Progenitor cell of endocrine pancreas (in vitro differentiated cells): ENCODE measurements at regions not wholly inside any gene's neighbourhood (a gene's known extent, or its start where the extent isn't known, plus 50 kb on each side); places are given as distances from the start of the nearest gene placed in this dataset.
"Not testable (repeated sequence)": the region's sequence is repeated elsewhere in the genome, so short reads cannot be mapped to it uniquely, and the experiment has no call there.

ENCODE experiments used
- DNase-seq: peaks from one replicate; pipeline ENCODE4 v3.0.0; 2021; ENCODE audit warnings: low spot score; ENCODE audit not compliant: unreplicated experiment
- H3K27ac Mint-ChIP-seq: 2 replicates; pipeline ENCODE4 v1.8.0; 2021; ENCODE audit warnings: mild to moderate bottlenecking, moderate library complexity, mixed read lengths
- H3K27me3 Mint-ChIP-seq: 2 replicates; pipeline ENCODE4 v1.8.0; 2021; ENCODE audit warnings: mixed read lengths
- H3K36me3 Mint-ChIP-seq: 2 replicates; pipeline ENCODE4 v1.8.0; 2022; ENCODE audit warnings: mixed read lengths; ENCODE audit not compliant: insufficient read depth
- H3K4me1 Mint-ChIP-seq: 2 replicates; pipeline ENCODE4 v1.8.0; 2021; ENCODE audit warnings: low read depth, mixed read lengths
- H3K4me3 Mint-ChIP-seq: 2 replicates; pipeline ENCODE4 v1.8.0; 2021; ENCODE audit warnings: low read depth, mild to moderate bottlenecking, moderate library complexity, mixed read lengths
- H3K9me3 Mint-ChIP-seq: 2 replicates; pipeline ENCODE4 v1.8.0; 2021; ENCODE audit warnings: low read depth, mixed read lengths
- TF ChIP-seq, protein P1 (sequence below): fragments of 200-600 bp; sonication (generic); IDR thresholded peaks from one replicate; pipeline ENCODE4 v1.5.0; 2021; ENCODE audit warnings: antibody characterized with exemption, mild to moderate bottlenecking; ENCODE audit not compliant: unreplicated experiment

DNA sequence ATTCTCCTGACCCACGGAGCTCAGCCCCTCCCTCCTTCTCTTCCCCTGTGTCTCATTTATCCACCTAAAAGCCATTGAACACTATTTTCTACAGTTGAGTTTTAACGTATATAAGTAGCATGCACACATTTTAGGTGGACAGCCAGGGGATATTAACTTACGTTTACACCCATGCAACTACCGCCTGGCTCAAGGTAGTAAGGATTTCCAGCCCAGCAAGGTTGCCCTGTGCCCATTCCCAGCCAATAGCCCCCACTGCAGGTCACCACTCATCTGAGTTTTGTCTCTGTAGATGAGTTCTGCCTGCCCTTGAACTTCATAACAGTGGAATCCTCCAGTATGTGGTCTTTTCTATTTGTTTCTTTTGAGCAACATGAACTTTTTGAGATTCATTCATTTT lies 65.4 kb downstream of the SMIM38 start:
- Mint-ChIP-seq H3K4me1 (peaks cover 8% of the 10 kb centered on the region), H3K27me3 (peaks cover 2% of the 10 kb centered on the region), H3K4me3 (no peak overlapping the region), H3K36me3 (no peaks in the 10 kb centered on the region), H3K9me3 (peaks cover 8% of the 10 kb centered on the region), H3K27ac (no peak overlapping the region)
- no peak for DNase-seq
- TF ChIP-seq, protein P1, sequence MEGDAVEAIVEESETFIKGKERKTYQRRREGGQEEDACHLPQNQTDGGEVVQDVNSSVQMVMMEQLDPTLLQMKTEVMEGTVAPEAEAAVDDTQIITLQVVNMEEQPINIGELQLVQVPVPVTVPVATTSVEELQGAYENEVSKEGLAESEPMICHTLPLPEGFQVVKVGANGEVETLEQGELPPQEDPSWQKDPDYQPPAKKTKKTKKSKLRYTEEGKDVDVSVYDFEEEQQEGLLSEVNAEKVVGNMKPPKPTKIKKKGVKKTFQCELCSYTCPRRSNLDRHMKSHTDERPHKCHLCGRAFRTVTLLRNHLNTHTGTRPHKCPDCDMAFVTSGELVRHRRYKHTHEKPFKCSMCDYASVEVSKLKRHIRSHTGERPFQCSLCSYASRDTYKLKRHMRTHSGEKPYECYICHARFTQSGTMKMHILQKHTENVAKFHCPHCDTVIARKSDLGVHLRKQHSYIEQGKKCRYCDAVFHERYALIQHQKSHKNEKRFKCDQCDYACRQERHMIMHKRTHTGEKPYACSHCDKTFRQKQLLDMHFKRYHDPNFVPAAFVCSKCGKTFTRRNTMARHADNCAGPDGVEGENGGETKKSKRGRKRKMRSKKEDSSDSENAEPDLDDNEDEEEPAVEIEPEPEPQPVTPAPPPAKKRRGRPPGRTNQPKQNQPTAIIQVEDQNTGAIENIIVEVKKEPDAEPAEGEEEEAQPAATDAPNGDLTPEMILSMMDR: no peak

DNA sequence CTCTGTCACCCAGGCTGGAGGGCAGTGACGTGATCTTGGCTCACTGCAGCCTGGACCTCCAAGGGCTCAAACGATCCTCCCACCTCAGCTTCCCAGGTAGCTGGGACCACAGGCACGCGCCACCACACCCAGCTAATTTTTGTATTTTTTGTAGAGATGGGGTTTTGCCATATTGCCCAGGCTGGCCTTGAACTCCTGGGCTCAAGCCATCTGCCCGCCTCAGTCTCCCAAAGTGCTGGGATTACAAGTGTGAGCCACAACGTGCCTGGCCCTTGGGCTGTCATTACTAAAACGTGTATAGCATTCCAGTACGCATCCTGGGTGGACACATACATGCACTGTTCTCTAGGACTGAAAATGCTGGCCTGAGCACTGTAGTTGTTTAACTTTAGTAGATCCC lies 65.9 kb downstream of the SMIM38 start:
- not testable (repeated sequence) for H3K27ac Mint-ChIP-seq, H3K9me3 Mint-ChIP-seq, H3K27me3 Mint-ChIP-seq, DNase-seq, H3K4me1 Mint-ChIP-seq, H3K4me3 Mint-ChIP-seq, H3K36me3 Mint-ChIP-seq

DNA sequence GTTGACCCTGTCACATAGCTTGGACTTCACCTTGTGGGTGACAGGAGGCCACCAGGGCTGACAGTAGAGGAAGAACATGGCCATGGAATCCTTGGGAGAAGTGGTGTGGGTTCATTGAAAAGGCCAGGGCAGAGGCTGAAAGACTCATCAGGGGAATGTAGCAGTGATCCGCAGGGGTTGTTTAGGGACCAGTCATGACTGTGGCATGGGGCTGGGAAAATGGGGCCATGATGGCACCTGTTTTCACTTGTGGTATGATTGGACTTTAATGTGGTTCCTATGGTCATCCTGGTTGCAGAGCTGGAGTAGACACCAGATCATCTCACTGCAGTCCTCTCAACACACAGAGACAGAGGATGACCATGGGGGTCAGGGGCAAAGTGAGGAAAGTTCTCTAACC lies 66.7 kb upstream of the MYEOV start:
- H3K27ac Mint-ChIP-seq: no peak overlapping the region
- no peaks in the 10 kb centered on the region for H3K27me3 Mint-ChIP-seq
- no peak for DNase-seq
- peaks cover 7% of the 10 kb centered on the region for H3K4me1 Mint-ChIP-seq
- H3K36me3 Mint-ChIP-seq: no peaks in the 10 kb centered on the region
- peaks cover 8% of the 10 kb centered on the region for H3K9me3 Mint-ChIP-seq
- TF ChIP-seq, protein P1: no peak
- H3K4me3 Mint-ChIP-seq: no peak overlapping the region

DNA sequence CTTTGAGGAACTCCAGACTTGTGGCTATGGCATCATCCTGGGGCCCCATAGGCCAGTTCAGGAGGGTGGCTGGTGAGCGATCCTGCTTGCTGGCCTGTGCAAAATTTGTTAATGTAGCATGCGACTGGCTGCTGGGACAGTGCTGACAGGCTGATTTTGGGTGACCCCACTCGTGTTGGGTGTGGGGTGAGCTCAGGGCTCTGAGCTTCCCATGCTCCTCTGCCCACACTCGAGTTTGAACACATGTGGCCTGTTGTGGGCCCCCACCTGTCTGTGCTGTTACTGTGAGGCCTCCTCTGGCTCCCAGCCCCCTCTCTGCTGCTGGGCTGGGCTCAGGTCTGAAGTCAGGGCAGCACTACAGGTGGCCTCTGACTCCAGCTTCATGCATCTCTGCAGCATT lies 64.4 kb upstream of the MYEOV start:
- peaks cover 7% of the 10 kb centered on the region for H3K4me1 Mint-ChIP-seq
- H3K36me3 Mint-ChIP-seq: no peaks in the 10 kb centered on the region
- H3K27ac Mint-ChIP-seq: no peak overlapping the region
- TF ChIP-seq, protein P1: no peak
- no peak for DNase-seq
- H3K27me3 Mint-ChIP-seq: peaks cover 3% of the 10 kb centered on the region
- peaks cover 8% of the 10 kb centered on the region for H3K9me3 Mint-ChIP-seq
- H3K4me3 Mint-ChIP-seq: no peak overlapping the region

DNA sequence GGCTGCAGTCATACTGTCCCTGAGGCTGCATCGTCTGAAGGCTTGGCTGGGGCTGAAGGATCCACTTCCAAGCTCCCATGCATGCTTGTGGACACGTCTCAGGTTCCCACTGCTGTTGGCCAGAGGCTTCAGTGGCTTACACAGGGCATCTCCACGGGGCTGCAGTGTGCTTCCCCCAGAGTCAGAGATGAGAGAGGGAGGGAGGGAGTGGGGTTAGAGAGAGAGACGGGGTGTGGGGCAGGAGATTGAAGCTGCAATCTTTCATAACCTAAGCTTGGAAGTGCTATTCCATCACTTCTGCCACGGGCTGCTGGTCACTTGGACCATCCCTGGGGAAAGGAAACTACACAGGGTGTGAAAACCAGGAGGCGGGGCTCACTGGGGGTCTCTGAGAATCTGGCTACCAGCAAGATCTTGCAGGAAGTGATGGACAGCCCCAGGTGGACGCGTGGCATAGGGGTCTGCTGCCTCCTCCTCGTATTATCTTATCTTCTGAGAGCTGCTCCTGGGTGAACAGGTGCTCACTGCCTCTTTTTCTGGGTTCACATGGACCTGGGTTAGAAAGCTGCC lies 63.0 kb upstream of the MYEOV start:
- no peak for DNase-seq
- H3K27ac Mint-ChIP-seq: no peak overlapping the region
- H3K27me3 Mint-ChIP-seq: peaks cover 3% of the 10 kb centered on the region

DNA sequence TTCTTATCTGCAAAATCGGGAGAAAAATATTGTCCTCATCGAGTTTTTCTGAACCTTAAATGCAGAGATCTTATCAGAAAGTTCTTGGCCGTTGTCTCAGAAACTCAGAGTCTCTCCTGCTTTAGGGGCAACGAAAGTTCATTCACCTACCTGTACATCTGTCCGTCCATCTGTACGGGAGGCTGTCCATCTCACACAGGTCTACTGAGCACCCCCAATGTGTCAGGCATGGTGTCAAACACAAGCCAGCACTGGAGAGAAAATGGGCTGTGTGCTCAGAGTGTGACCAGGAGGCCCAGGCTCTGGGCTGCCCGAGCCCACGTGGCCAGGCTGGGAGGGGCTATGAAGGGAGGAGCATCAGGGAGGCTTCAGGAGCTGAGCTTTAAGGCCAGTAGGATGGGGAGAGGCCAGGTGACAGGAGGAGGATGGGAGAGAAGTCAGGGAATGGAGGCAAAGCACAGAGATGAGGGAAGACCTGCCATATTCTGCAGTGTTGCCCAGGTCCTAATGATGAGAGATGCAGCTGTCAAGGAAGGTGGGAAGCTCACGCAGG lies 62.4 kb upstream of the MYEOV start:
- H3K9me3 Mint-ChIP-seq: no peaks in the 10 kb centered on the region
- H3K27ac Mint-ChIP-seq: no peak overlapping the region
- H3K4me1 Mint-ChIP-seq: no peaks in the 10 kb centered on the region
- H3K27me3 Mint-ChIP-seq: peaks cover 3% of the 10 kb centered on the region
- H3K4me3 Mint-ChIP-seq: no peak overlapping the region
- DNase-seq: no peak
- no peaks in the 10 kb centered on the region for H3K36me3 Mint-ChIP-seq
- TF ChIP-seq, protein P1: no peak

More for the DNA sequence above, 63.0 kb upstream of the MYEOV start:
- no peaks in the 10 kb centered on the region for H3K36me3 Mint-ChIP-seq
- TF ChIP-seq, protein P1: no peak
- no peak overlapping the region for H3K4me3 Mint-ChIP-seq
- H3K9me3 Mint-ChIP-seq: no peaks in the 10 kb centered on the region
- H3K4me1 Mint-ChIP-seq: peaks cover 3% of the 10 kb centered on the region
